GM13976 (cell line): ENCODE measurements at regions not wholly inside any gene's neighbourhood (a gene's known extent, or its start where the extent isn't known, plus 50 kb on each side); places are given as distances from the start of the nearest gene placed in this dataset.
"Not testable (repeated sequence)": the region's sequence is repeated elsewhere in the genome, so short reads cannot be mapped to it uniquely, and the experiment has no call there.

Experiments used
- DNase-seq: peaks from one replicate; pipeline ENCODE4 v3.0.0; 2012; ENCODE audit warnings: low spot score
- in situ Hi-C: fragments of 300-500 bp; cut with MboI; formaldehyde crosslinking; loops from one replicate; pipeline ENCODE4 v1.12.0; 2022; ENCODE audit warnings: low sequenced_read_pairs, mixed read lengths, inconsistent platforms; ENCODE audit not compliant: unreplicated experiment
- TF ChIP-seq, protein P1 (sequence below): IDR thresholded peaks from 2 replicates; pipeline ENCODE4 v1.5.1; 2012; ENCODE audit warnings: borderline replicate concordance, mild to moderate bottlenecking; ENCODE audit not compliant: insufficient read depth; ENCODE audit errors: extremely low read depth, missing control alignments, control extremely low read depth

DNA sequence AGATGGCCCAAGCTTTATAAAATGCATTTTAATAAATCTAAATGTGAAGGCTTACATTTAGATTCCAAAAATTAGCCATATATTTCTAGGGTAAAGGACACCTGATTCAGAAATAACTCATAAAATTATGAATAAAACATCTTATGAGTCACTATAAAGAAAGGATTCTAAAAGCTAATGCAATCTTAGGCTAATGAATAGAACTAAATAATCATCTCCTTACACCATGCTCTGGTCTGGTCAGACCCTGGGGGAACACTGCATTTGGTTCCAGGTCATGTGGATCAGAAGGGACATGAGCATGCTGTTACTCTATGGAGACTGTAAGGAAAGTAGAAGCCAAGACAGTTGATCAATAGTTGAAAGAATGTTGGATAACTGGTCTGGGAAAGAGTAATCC, 370.4 kb downstream of the NDFIP2 start:
- in situ Hi-C loops: no loop called here
- DNase-seq: no peak
- TF ChIP-seq, protein P1, sequence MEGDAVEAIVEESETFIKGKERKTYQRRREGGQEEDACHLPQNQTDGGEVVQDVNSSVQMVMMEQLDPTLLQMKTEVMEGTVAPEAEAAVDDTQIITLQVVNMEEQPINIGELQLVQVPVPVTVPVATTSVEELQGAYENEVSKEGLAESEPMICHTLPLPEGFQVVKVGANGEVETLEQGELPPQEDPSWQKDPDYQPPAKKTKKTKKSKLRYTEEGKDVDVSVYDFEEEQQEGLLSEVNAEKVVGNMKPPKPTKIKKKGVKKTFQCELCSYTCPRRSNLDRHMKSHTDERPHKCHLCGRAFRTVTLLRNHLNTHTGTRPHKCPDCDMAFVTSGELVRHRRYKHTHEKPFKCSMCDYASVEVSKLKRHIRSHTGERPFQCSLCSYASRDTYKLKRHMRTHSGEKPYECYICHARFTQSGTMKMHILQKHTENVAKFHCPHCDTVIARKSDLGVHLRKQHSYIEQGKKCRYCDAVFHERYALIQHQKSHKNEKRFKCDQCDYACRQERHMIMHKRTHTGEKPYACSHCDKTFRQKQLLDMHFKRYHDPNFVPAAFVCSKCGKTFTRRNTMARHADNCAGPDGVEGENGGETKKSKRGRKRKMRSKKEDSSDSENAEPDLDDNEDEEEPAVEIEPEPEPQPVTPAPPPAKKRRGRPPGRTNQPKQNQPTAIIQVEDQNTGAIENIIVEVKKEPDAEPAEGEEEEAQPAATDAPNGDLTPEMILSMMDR: no peak

DNA sequence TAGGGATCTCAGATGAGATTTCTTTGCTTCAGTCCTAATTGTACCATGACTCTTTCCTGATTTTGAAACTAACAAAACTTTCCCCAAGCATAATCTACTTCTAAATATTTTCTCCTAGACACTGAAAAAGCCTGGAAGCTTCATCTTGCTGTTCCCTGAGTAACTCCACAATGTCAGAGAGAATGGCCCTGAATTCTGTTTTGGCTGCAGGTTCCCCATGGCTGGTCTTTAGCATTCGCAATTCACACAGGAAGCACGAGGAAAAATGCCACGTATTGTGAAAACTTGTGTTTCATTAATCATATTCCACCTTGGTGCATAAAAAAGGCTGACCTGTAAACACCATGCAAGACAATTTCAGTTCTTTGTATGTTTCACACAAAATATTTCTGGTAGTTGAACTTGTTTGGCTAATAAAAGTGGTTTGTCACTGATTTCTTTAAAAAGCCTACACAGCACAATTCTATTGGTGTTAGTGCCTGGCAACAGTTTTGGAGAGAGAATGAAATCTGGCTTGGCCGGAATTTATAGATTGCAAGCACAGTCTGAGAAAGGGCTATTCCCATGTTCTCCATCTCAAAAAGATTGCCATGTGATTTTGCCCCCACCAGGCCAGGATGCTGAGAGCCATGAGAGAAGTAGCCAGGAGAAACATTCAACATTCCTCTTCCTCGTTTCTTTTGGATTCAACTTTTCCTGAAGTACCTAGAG, 367.1 kb downstream of the NDFIP2 start:
- in situ Hi-C loops: no loop called here
- DNase-seq: no peak
- TF ChIP-seq, protein P1: no peak

DNA sequence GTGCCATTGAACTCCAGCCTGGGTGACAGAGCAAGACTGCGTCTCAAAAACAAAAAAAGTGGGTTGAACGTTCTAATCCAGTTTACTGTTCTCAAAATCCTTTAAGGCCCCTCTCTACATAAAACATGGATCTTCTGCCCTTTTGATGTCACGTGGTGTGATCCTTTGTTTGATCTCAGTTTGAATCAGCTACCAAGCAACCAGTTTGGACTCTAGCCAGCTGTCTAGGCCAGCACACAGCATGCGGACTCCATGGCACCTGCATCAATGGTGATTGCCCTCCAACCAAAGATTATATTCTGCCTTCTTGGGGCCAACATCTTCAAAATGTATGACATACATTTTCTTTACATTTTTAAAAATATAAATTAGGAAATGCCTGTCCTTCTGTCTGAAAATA, 365.4 kb downstream of the NDFIP2 start:
- no peak for DNase-seq
- TF ChIP-seq, protein P1: no peak

DNA sequence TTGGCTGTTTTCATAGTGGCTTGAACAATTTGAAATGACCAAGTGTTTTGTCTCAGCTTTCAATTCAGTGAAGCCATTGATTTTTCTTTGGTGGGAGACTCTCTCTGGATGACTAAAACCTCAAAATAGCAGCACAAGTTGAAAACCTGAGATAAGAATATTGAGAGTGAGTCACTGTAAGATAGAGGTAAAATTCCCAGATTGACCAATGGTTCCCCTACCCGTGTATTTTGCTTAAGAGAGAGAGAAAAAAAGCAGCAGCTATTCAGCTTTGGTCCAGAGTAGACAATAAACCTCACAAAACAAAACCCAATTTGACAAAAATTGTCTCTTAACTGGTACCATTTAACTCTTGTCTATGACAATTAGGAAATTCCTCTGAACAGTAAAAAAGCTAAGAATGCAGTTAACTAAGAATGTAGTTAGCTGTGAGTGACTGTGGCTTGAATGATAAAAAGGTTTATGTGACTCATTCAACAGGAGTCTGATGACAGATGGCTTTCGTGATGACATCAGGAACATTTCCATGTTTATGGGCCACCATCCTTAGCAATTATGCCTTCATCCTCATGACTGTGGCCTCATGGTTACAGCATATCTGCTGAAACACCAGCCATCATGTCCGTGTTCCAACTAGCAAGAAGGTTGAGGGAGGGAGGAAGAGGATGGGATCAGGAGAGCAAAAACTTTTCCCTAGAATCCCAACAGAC, 356.9 kb downstream of the NDFIP2 start:
- in situ Hi-C loops: no loop called here
- TF ChIP-seq, protein P1: no peak
- no peak for DNase-seq

More for the DNA sequence above, 365.4 kb downstream of the NDFIP2 start:
- in situ Hi-C loops: no loop called here

DNA sequence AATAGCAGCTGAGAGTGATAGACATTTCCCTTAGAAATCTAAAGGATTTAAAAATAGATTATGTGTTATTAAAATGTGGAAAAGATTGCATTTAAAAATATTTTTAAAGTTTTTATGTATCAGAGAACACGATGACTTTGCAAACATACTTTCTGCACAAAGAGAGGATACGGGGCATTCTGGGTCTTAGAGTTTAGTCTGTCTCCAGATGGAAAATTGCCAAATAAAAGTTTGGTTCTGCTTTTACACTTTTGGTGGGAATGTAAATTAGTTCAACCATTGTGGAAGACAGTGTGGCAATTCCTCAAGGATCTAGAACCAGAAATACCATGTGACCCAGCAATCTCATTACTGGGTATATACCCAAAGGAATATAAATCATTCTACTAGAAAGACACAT, 355.2 kb downstream of the NDFIP2 start:
- DNase-seq, in situ Hi-C loops: not testable (repeated sequence)

DNA sequence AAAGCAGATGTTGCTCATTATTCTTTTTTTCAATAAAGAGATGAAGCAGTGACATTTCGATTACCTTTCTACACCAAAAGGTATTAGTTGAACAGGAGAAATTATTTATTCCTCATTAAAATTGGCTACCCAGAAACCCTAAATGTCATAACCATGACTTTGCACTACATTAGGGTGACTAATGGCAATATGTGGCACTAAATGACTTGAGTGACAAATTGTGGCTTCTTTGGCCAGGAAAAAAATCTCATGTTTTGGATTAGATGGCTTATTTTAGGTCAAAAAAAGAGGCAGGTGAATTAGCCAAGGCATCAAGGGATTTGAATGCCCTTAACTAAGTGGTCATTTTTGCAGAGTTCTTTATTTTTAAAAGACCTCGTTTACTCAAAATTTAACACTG, 353.9 kb downstream of the NDFIP2 start:
- in situ Hi-C loops: no loop called here
- TF ChIP-seq, protein P1: no peak
- no peak for DNase-seq

DNA sequence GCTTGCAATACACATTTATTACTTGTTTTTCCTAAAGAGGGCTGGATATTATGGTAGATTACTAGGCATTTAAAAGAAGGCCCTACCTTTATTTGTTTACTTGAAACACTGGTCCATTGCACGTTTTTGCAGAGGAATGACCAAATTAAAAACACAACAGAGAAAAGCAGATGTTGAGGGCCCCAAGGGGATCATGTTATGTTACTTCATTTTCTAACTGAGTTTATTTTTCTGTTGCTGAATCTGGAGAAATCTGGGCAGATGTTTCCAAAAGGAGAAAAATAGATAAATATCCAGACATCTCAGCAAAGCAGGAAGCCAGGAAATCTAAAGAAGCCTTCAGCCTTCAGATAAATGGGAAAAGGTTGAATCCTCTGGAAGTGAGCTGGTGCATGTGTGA, 353.0 kb downstream of the NDFIP2 start:
- DNase-seq: no peak
- TF ChIP-seq, protein P1: no peak
- in situ Hi-C loops: no loop called here
